A549 (cell line): ENCODE measurements at regions not wholly inside any gene's neighbourhood (a gene's known extent, or its start where the extent isn't known, plus 50 kb on each side); places are given as distances from the start of the nearest gene placed in this dataset.

Experiments used
- ATAC-seq, 2 experiments: fragments of 200-7000 bp in 1 of 2; fragments of >200 bp in 1 of 2; cut with Nextera tagmentation in 1 of 2; cut with Tn5 transposase in 1 of 2; 3 replicates each; pipeline versions ENCODE4 v1.8.0 to v1.9.1; 2018 to 2020; ENCODE audit warnings: mild to moderate bottlenecking in 1 of 2, moderate library complexity in 1 of 2
- CTCF ChIA-PET: fragments of 300-600 bp; sonication (Branson Sonifier 250); formaldehyde crosslinking; extraction: SDS; loops from one replicate; lab custom pipeline; 2021; ENCODE audit warnings: antibody characterized with exemption, inconsistent platforms; lab: Yijun Ruan, JAX
- POLR2A ChIA-PET: fragments of 350-600 bp; formaldehyde crosslinking; extraction: SDS; loops from one replicate; lab custom pipeline; 2021; ENCODE audit warnings: antibody characterized with exemption, inconsistent platforms; lab: Yijun Ruan, JAX
- DNase-seq, 2 experiments: peaks; one replicate each; pipeline versions ENCODE4 v3.0.0 to v3.0.0-alpha.2; 2011 to 2016; ENCODE audit warnings: low read depth in 1 of 2, low spot score in 1 of 2
- FAIRE-seq: peaks from 2 replicates; lab custom pipeline; 2011; peaks lifted over from hg19 to GRCh38; lab: Jason Lieb, UNC
- H3K27ac ChIP-seq, 2 experiments: fragments of >200 bp; sonication (Bioruptor Twin); formaldehyde crosslinking; 3 replicates each; pipeline ENCODE4 v1.5.1; 2016 to 2017
- H3K4me1 ChIP-seq: fragments of >200 bp; sonication (Bioruptor Twin); formaldehyde crosslinking; 3 replicates; pipeline ENCODE4 v1.6.1; 2016
- H3K4me2 ChIP-seq: fragments of >200 bp; sonication (Bioruptor Twin); formaldehyde crosslinking; 3 replicates; pipeline ENCODE4 v1.6.1; 2016
- H3K4me3 ChIP-seq: fragments of >200 bp; sonication (Bioruptor Twin); formaldehyde crosslinking; 3 replicates; pipeline ENCODE4 v1.5.1; 2016
- H3K9me3 ChIP-seq: fragments of >200 bp; sonication (Bioruptor Twin); formaldehyde crosslinking; 3 replicates; pipeline ENCODE4 v1.6.1; 2016
- CBX8 ChIP-seq: fragments of 200-600 bp; sonication (generic); IDR thresholded peaks from 2 replicates; pipeline ENCODE4 v1.6.1; 2016
- CHD2 ChIP-seq: fragments of 150-350 bp; IDR thresholded peaks from 2 replicates; pipeline ENCODE4 v1.6.1; 2014; ENCODE audit warnings: low read length; ENCODE audit not compliant: partially characterized antibody
- CHD4 ChIP-seq: fragments of 200-600 bp; sonication (generic); IDR thresholded peaks from 2 replicates; pipeline ENCODE4 v1.6.1; 2016; ENCODE audit warnings: antibody characterized with exemption, mild to moderate bottlenecking, borderline replicate concordance
- EHF ChIP-seq: fragments of 250-450 bp; sonication (Bioruptor Pico); IDR thresholded peaks from 2 replicates; pipeline ENCODE4 v1.5.0; 2020; ENCODE audit warnings: mild to moderate bottlenecking
- EP300 ChIP-seq, 2 experiments: fragments of >200 bp; sonication (Bioruptor Twin); formaldehyde crosslinking; IDR thresholded peaks; 2 replicates in 1 of 2; 3 replicates in 1 of 2; pipeline ENCODE4 v1.6.1; 2016 to 2017
- HOXB13 ChIP-seq: fragments of 250-450 bp; sonication (Bioruptor Pico); IDR thresholded peaks from 2 replicates; pipeline ENCODE4 v1.5.0; 2020; ENCODE audit warnings: low read depth, mild to moderate bottlenecking, moderate library complexity
- JUN ChIP-seq, 2 experiments: fragments of >200 bp; sonication (Bioruptor Twin); formaldehyde crosslinking; IDR thresholded peaks; 2 replicates in 1 of 2; 3 replicates in 1 of 2; pipeline ENCODE4 v1.6.1; 2016 to 2017
- MAFK ChIP-seq: fragments of 450-650 bp; IDR thresholded peaks from 2 replicates; pipeline ENCODE4 v1.6.1; 2014; ENCODE audit not compliant: partially characterized antibody
- NPAS2 ChIP-seq: fragments of 250-450 bp; sonication (Bioruptor Pico); IDR thresholded peaks from 2 replicates; pipeline ENCODE4 v1.8.0; 2022; ENCODE audit warnings: mild to moderate bottlenecking, moderate library complexity, borderline replicate concordance
- RAD21 ChIP-seq, 2 experiments: fragments of >200 bp in 1 of 2; sonication (Bioruptor Twin) in 1 of 2; formaldehyde crosslinking in 1 of 2; IDR thresholded peaks in 1 of 2; conservative IDR thresholded peaks in 1 of 2; 2 replicates in 1 of 2; 3 replicates in 1 of 2; pipeline ENCODE4 v1.6.1; 2012 to 2018; ENCODE audit warnings: inconsistent platforms in 1 of 2
- RARB ChIP-seq: fragments of 250-450 bp; sonication (Bioruptor Pico); IDR thresholded peaks from 2 replicates; pipeline ENCODE4 v1.8.0; 2021; ENCODE audit warnings: mild to moderate bottlenecking, moderate library complexity
- RCOR1 ChIP-seq: fragments of 150-350 bp; IDR thresholded peaks from 2 replicates; pipeline ENCODE4 v1.6.1; 2014; ENCODE audit warnings: antibody characterized with exemption, low read length, low read depth
- RFX5 ChIP-seq: fragments of 450-650 bp; IDR thresholded peaks from 2 replicates; pipeline ENCODE4 v1.7.1; 2014; ENCODE audit warnings: antibody characterized with exemption, mild to moderate bottlenecking, moderate library complexity
- SMC3 ChIP-seq: fragments of >200 bp; sonication (Bioruptor Twin); formaldehyde crosslinking; IDR thresholded peaks from 3 replicates; pipeline ENCODE4 v1.6.1; 2018; ENCODE audit warnings: inconsistent platforms
- SREBF2 ChIP-seq: fragments of 450-650 bp; IDR thresholded peaks from 2 replicates; pipeline ENCODE4 v1.6.1; 2014; ENCODE audit warnings: mild to moderate bottlenecking, moderate library complexity
- TFCP2L1 ChIP-seq: fragments of 250-450 bp; sonication (Bioruptor Pico); IDR thresholded peaks from 2 replicates; pipeline ENCODE4 v1.5.0; 2021; ENCODE audit warnings: mild to moderate bottlenecking
- ZNF302 ChIP-seq: fragments of 250-450 bp; sonication (Bioruptor Pico); IDR thresholded peaks from 2 replicates; pipeline ENCODE4 v1.9.0; 2021; ENCODE audit warnings: inconsistent platforms, mild to moderate bottlenecking, moderate library complexity
- WGBS: methylation state at CpG from one replicate; pipeline ENCODE4 v1.1.6; 2017; ENCODE audit errors: missing lambda C conversion rate; 5-methylcytosine and 5-hydroxymethylcytosine counted together
- TF ChIP-seq, protein P1 (sequence below): fragments of >200 bp; sonication (Bioruptor Twin); formaldehyde crosslinking; IDR thresholded peaks from 3 replicates; pipeline ENCODE4 v1.6.1; 2016
- TF ChIP-seq, protein P2 (sequence below): fragments of 150-350 bp; IDR thresholded peaks from 2 replicates; pipeline ENCODE4 v1.6.1; 2014; ENCODE audit warnings: low read depth, mild to moderate bottlenecking, low read length
- TF ChIP-seq, protein P3 (sequence below): fragments of 200-600 bp; sonication (generic); IDR thresholded peaks from 2 replicates; pipeline ENCODE4 v1.6.1; 2016; ENCODE audit warnings: antibody characterized with exemption, mild to moderate bottlenecking, moderate library complexity

DNA sequence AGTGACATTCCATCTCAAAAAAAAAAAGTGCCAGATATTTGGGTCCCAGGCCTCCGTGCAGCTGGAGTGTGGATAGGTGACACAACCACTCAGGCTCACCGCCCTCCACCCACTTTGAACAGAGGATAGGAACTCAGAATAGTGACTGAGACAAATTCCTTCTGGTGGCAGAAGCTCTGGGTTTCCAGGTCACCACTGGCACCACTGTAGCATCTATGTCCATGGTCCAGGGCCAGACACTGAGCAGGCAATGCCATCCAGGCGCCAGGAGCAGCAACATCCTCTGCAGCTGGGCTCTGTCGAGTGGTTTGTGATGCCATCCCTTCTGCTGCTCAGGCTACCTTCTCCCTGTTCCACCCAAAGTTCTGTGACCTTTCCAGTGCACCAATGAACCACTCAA lies 81.5 kb upstream of the PTPRM start (continued):
- no peak for TF ChIP-seq CHD2

DNA sequence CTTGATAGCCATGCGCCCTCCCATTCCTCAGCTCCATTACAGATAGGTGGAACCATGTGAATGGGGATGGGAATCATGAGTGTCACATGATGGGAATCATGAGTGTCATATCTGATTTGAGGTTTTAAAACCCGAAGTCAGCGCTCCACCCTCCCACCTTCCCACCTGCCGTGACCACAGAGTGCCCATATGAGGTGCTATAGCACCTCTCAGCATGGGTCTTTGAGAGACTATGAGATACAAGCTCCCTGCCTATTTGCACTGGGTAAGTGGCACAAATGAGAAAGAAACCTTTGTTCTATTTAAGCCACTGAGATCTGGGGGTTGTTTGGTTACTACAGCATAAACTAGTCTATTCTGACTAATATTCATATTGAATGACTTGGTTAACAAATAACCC lies 78.5 kb upstream of the PTPRM start:
- WGBS, result 10% methylated on average over 4 of the region's 4 CpGs
- DNase-seq (peak in 1 of 2 experiments; percentile 11), ATAC-seq (peak in 1 of 2 experiments; percentile 42; a peak in 2 of 6 replicates), FAIRE-seq (no peak)
- ChIA-PET CTCF (no interaction called here), POLR2A (no interaction called here)
- Histone ChIP-seq H3K4me3 (no peak overlapping the region), H3K4me2 (no peak overlapping the region), H3K9me3 (no peaks in the 10 kb centered on the region), H3K4me1 (no peaks in the 10 kb centered on the region), H3K27ac (no peak overlapping the region)
- TF ChIP-seq NPAS2 (CRISPR knock-in tag), result no peak
- TF ChIP-seq SREBF2, result no peak
- TF ChIP-seq, protein P1, sequence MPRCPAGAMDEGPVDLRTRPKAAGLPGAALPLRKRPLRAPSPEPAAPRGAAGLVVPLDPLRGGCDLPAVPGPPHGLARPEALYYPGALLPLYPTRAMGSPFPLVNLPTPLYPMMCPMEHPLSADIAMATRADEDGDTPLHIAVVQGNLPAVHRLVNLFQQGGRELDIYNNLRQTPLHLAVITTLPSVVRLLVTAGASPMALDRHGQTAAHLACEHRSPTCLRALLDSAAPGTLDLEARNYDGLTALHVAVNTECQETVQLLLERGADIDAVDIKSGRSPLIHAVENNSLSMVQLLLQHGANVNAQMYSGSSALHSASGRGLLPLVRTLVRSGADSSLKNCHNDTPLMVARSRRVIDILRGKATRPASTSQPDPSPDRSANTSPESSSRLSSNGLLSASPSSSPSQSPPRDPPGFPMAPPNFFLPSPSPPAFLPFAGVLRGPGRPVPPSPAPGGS, result no peak
- 0 out of 5 replicates have a peak, but pooled peaks of 1 of the 2 experiments have one; percentile 18 for TF ChIP-seq RAD21 (conservative IDR thresholded peaks at IDR 0.05 in 1 of 2, IDR thresholded peaks at IDR 0.05 in 1 of 2)
- no peak for TF ChIP-seq HOXB13 (CRISPR knock-in tag)

DNA sequence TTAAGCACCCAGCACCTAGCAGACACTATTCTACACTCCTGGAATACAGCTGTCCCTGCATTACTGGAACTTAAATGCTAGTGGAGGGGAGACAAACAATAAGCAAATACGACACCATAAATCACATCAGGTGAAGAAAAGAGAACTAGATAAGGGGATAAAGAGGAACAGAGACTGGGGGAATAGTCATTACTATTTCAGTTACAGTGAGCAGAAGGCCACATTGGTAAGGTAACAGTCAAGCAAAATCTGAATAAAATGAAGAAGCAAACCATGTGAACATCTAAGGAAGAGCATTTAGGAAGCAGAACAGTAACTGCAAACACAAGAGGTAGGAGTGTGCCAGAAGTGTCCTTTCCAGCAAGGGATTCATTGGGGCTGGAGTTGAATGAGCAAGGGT lies 77.0 kb upstream of the PTPRM start:
- no peak for TF ChIP-seq CBX8
- TF ChIP-seq SMC3, result no peak
- TF ChIP-seq, protein P2, sequence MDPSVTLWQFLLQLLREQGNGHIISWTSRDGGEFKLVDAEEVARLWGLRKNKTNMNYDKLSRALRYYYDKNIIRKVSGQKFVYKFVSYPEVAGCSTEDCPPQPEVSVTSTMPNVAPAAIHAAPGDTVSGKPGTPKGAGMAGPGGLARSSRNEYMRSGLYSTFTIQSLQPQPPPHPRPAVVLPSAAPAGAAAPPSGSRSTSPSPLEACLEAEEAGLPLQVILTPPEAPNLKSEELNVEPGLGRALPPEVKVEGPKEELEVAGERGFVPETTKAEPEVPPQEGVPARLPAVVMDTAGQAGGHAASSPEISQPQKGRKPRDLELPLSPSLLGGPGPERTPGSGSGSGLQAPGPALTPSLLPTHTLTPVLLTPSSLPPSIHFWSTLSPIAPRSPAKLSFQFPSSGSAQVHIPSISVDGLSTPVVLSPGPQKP, result no peak
- TF ChIP-seq RARB (CRISPR knock-in tag), result no peak
- no peak for TF ChIP-seq JUN (IDR thresholded peaks at IDR 0.05)
- no peak for TF ChIP-seq RCOR1
- no peak for TF ChIP-seq EHF (CRISPR knock-in tag)
- DNase-seq (no peak), ATAC-seq (no peak), FAIRE-seq (no peak)
- WGBS, result 63% methylated on average over 1 of the region's 1 CpG
- no peaks in the 10 kb centered on the region for H3K9me3 ChIP-seq
- H3K27ac ChIP-seq, result no peak overlapping the region
- no peak overlapping the region for H3K4me2 ChIP-seq
- H3K4me3 ChIP-seq, result no peak overlapping the region
- CTCF ChIA-PET, result no interaction called here
- H3K4me1 ChIP-seq, result no peaks in the 10 kb centered on the region
- POLR2A ChIA-PET, result no interaction called here

DNA sequence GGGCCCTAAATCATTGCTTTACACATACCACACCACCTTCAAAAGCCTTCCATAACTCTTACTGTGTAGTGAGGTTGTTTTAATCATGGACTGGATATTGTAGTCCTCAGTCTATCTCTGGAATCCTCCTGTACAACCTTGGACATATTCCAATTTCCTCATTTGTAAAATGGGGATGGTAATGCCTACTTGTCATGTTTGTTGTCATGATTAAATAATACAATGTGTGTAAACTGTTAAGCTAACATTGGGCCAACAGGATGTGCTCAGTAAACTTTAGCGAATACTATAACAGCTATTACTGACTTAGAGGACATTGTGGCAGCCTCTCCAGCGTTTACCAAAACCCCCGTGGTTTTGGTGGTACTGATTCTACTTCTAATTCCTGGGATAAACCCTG lies 74.7 kb upstream of the PTPRM start:
- TF ChIP-seq RFX5 (no peak), EP300 (IDR thresholded peaks at IDR 0.05) (no peak), SREBF2 (no peak), RAD21 (conservative IDR thresholded peaks at IDR 0.05 in 1 of 2, IDR thresholded peaks at IDR 0.05 in 1 of 2) (no peak), MAFK (no peak), JUN (IDR thresholded peaks at IDR 0.05) (no peak), ZNF302 (no peak), RCOR1 (no peak), TFCP2L1 (CRISPR knock-in tag) (no peak), EHF (CRISPR knock-in tag) (no peak), CHD4 (no peak)
- TF ChIP-seq, protein P3, sequence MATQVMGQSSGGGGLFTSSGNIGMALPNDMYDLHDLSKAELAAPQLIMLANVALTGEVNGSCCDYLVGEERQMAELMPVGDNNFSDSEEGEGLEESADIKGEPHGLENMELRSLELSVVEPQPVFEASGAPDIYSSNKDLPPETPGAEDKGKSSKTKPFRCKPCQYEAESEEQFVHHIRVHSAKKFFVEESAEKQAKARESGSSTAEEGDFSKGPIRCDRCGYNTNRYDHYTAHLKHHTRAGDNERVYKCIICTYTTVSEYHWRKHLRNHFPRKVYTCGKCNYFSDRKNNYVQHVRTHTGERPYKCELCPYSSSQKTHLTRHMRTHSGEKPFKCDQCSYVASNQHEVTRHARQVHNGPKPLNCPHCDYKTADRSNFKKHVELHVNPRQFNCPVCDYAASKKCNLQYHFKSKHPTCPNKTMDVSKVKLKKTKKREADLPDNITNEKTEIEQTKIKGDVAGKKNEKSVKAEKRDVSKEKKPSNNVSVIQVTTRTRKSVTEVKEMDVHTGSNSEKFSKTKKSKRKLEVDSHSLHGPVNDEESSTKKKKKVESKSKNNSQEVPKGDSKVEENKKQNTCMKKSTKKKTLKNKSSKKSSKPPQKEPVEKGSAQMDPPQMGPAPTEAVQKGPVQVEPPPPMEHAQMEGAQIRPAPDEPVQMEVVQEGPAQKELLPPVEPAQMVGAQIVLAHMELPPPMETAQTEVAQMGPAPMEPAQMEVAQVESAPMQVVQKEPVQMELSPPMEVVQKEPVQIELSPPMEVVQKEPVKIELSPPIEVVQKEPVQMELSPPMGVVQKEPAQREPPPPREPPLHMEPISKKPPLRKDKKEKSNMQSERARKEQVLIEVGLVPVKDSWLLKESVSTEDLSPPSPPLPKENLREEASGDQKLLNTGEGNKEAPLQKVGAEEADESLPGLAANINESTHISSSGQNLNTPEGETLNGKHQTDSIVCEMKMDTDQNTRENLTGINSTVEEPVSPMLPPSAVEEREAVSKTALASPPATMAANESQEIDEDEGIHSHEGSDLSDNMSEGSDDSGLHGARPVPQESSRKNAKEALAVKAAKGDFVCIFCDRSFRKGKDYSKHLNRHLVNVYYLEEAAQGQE, result no peak
- CTCF ChIA-PET, result no interaction called here
- Histone ChIP-seq H3K4me3 (no peak overlapping the region), H3K9me3 (no peaks in the 10 kb centered on the region), H3K27ac (no peak overlapping the region), H3K4me1 (no peaks in the 10 kb centered on the region), H3K4me2 (no peak overlapping the region)
- ATAC-seq (no peak), DNase-seq (no peak), FAIRE-seq (no peak)
- 16% methylated on average over 3 of the region's 3 CpGs for WGBS
- POLR2A ChIA-PET, result no interaction called here
